NT2/D1 (cell line): ENCODE measurements at regions not wholly inside any gene's neighbourhood (a gene's known extent, or its start where the extent isn't known, plus 50 kb on each side); places are given as distances from the start of the nearest gene placed in this dataset.

Experiments
- SUZ12 ChIP-seq: IDR thresholded peaks from 2 replicates; pipeline ENCODE4 v1.6.1; 2011; ENCODE audit not compliant: insufficient read length, insufficient read depth; ENCODE audit errors: extremely low read depth
- YY1 ChIP-seq: IDR thresholded peaks from 2 replicates; pipeline ENCODE4 v1.6.1; 2011; ENCODE audit not compliant: insufficient read length, insufficient read depth
- ZNF274 ChIP-seq: IDR thresholded peaks from 2 replicates; pipeline ENCODE4 v1.6.1; 2011; ENCODE audit warnings: mild to moderate bottlenecking, low read depth, low read length

- TF ChIP-seq YY1 = no peak
- TF ChIP-seq SUZ12 = no peak
- TF ChIP-seq ZNF274 = no peak
Observed at GRCh38 chr19:29448046-29448445, 77.7 kb upstream of the VSTM2B start.
